Erythroblast (primary cell): ENCODE measurements at regions not wholly inside any gene's neighbourhood (a gene's known extent, or its start where the extent isn't known, plus 50 kb on each side); places are given as distances from the start of the nearest gene placed in this dataset.

Source experiments
- GATA1 ChIP-seq: IDR thresholded peaks from 2 replicates; pipeline ENCODE4 v1.6.1; 2011; ENCODE audit warnings: low read depth, mild to moderate bottlenecking, control low read depth, low read length, moderate library complexity
- POLR2A ChIP-seq: IDR thresholded peaks from 2 replicates; pipeline ENCODE4 v1.6.1; 2011; ENCODE audit warnings: mild to moderate bottlenecking, low read length

GRCh38 chr15:47542312-47542989, 174.9 kb upstream of the SEMA6D start:
- TF ChIP-seq POLR2A (no peak), GATA1 (no peak)
